ENCODE measurements at regions not wholly inside any gene's neighbourhood (a gene's known extent, or its start where the extent isn't known, plus 50 kb on each side); places are given as distances from the start of the nearest gene placed in this dataset.

GRCh38 chr2:228649447-228649846 lies 468.0 kb upstream of the SPHKAP start:
- DNase-seq: no peak

- DNase-seq: no peak
Observed at GRCh38 chr2:228648541-228648940, 467.1 kb upstream of the SPHKAP start.

- no peak for DNase-seq
Observed at GRCh38 chr2:228646061-228646460, 464.6 kb upstream of the SPHKAP start.

- no peak for DNase-seq
Observed at GRCh38 chr2:228644199-228644598, 462.7 kb upstream of the SPHKAP start.

- no peak for DNase-seq
Observed at GRCh38 chr2:228642861-228643260, 461.4 kb upstream of the SPHKAP start.

GRCh38 chr2:228630786-228631185 lies 449.3 kb upstream of the SPHKAP start:
- no peak for DNase-seq

- DNase-seq: no peak
Observed at GRCh38 chr2:228629251-228629650, 447.8 kb upstream of the SPHKAP start.

GRCh38 chr2:228628682-228629081 lies 447.2 kb upstream of the SPHKAP start:
- DNase-seq: no peak

GRCh38 chr2:228627510-228627909 lies 446.0 kb upstream of the SPHKAP start:
- no peak for DNase-seq

GRCh38 chr2:228625481-228625880 lies 444.0 kb upstream of the SPHKAP start:
- DNase-seq: no peak

GRCh38 chr2:228624733-228625132 lies 443.2 kb upstream of the SPHKAP start:
- no peak for DNase-seq

- DNase-seq: no peak
Observed at GRCh38 chr2:228615496-228615895, 434.0 kb upstream of the SPHKAP start.

- no peak for DNase-seq
Observed at GRCh38 chr2:228614741-228615140, 433.3 kb upstream of the SPHKAP start.

GRCh38 chr2:228613133-228613850 lies 431.8 kb upstream of the SPHKAP start:
- no peak for DNase-seq

GRCh38 chr2:228611171-228611570 lies 429.7 kb upstream of the SPHKAP start:
- no peak for DNase-seq

GRCh38 chr2:228602288-228602687 lies 420.8 kb upstream of the SPHKAP start:
- DNase-seq: no peak

GRCh38 chr2:228600265-228600664 lies 418.8 kb upstream of the SPHKAP start:
- DNase-seq: no peak

- DNase-seq: no peak
Observed at GRCh38 chr2:228599781-228600180, 418.3 kb upstream of the SPHKAP start.

- no peak for DNase-seq
Observed at GRCh38 chr2:228599297-228599696, 417.8 kb upstream of the SPHKAP start.

GRCh38 chr2:228597032-228597431 lies 415.5 kb upstream of the SPHKAP start:
- DNase-seq: no peak

GRCh38 chr2:228594012-228594411 lies 412.5 kb upstream of the SPHKAP start:
- no peak for DNase-seq

- no peak for DNase-seq
Observed at GRCh38 chr2:228592925-228593324, 411.4 kb upstream of the SPHKAP start.

GRCh38 chr2:228590681-228591080 lies 409.2 kb upstream of the SPHKAP start:
- no peak for DNase-seq

- DNase-seq: no peak
Observed at GRCh38 chr2:228589115-228589514, 407.6 kb upstream of the SPHKAP start.

- DNase-seq: no peak
Observed at GRCh38 chr2:228581731-228582130, 400.2 kb upstream of the SPHKAP start.
